ENCODE measurements at regions not wholly inside any gene's neighbourhood (a gene's known extent, or its start where the extent isn't known, plus 50 kb on each side); places are given as distances from the start of the nearest gene placed in this dataset.
A peak's percentile ranks its signal among the peaks of the same experiment; 100 is the strongest.

DNA sequence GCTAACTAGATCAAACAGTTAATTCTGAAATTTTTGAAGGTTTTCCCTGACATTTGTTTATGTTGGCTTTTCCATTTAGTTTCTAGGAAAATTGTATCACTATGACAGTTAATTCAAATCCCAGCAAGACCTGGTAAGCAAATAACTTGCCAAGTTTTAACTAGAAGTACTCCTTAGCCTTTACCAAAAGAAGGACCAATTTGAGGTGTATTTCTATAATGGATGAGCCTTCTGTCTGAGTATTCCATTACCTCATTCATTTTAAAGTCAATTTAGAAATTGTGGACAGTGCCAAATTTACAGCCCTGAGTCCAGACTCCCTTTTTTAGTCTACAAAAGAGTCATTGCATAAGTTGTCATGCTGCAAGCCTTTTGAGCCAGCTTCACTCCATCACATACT, 687.6 kb downstream of the CETN3 start:
- ATAC-seq (replicated peaks in 6 of 8), result no peak
- no peak overlapping the region for H3K27ac ChIP-seq
- in situ Hi-C loops (cut with MboI; ENCODE audit: low pct_unique_long_range_greater_than_20kb in 2 of 9, low sequenced_read_pairs in 9 of 9, unreplicated experiment in 9 of 9), result no loop called here
- H3K4me3 ChIP-seq, result no peak overlapping the region
- no peaks in the 10 kb centered on the region for H3K4me1 ChIP-seq (replicated peaks in 1 of 2)

GRCh38 chr5:89721353-89721752, 688.2 kb downstream of the CETN3 start:
- H3K4me1 ChIP-seq (replicated peaks in 1 of 2), result no peaks in the 10 kb centered on the region
- ATAC-seq (replicated peaks in 6 of 8), result no peak
- 48 to 100% (median 93%) methylated on average over 1 to 2 of the region's 2 CpGs for WGBS, 10 experiments
- in situ Hi-C loops (cut with MboI; ENCODE audit: low pct_unique_long_range_greater_than_20kb in 2 of 9, low sequenced_read_pairs in 9 of 9, unreplicated experiment in 9 of 9), result no loop called here
- no peak overlapping the region for H3K27ac ChIP-seq
- H3K4me3 ChIP-seq, result no peak overlapping the region

GRCh38 chr5:89712134-89712700, 697.3 kb downstream of the CETN3 start:
- H3K4me1 ChIP-seq (replicated peaks in 1 of 2), result no peaks in the 10 kb centered on the region
- 48 to 100% (median 88%) methylated on average over 1 to 3 of the region's 3 CpGs; no CpG with 5 or more reads in 1 of the 10 experiments for WGBS, 10 experiments
- H3K4me3 ChIP-seq, result no peak overlapping the region
- peak in 4 of 8 experiments; percentile 64 to 78 (median 72) for ATAC-seq (replicated peaks in 6 of 8)
- in situ Hi-C loops (cut with MboI; ENCODE audit: low pct_unique_long_range_greater_than_20kb in 2 of 9, low sequenced_read_pairs in 9 of 9, unreplicated experiment in 9 of 9), result no loop called here
- H3K27ac ChIP-seq, result no peak overlapping the region

- in situ Hi-C loops (cut with MboI; ENCODE audit: low pct_unique_long_range_greater_than_20kb in 2 of 9, low sequenced_read_pairs in 9 of 9, unreplicated experiment in 9 of 9), result no loop called here
- 40 to 100% (median 78%) methylated on average over 1 of the region's 1 CpG; no CpG with 5 or more reads in 3 of the 10 experiments for WGBS, 10 experiments
- Histone ChIP-seq H3K4me1 (replicated peaks in 1 of 2) (no peaks in the 10 kb centered on the region), H3K4me3 (no peak overlapping the region), H3K27ac (no peak overlapping the region)
- no peak for ATAC-seq (replicated peaks in 6 of 8)
Measured at GRCh38 chr5:89711526-89711925, 698.0 kb downstream of the CETN3 start.

GRCh38 chr5:89710006-89710405, 699.5 kb downstream of the CETN3 start:
- Histone ChIP-seq H3K27ac (no peak overlapping the region), H3K4me3 (no peak overlapping the region), H3K4me1 (replicated peaks in 1 of 2) (no peaks in the 10 kb centered on the region)
- 0 to 100% (median 100%) methylated on average over 1 of the region's 1 CpG; no CpG with 5 or more reads in 1 of the 10 experiments for WGBS, 10 experiments
- in situ Hi-C loops (cut with MboI; ENCODE audit: low pct_unique_long_range_greater_than_20kb in 2 of 9, low sequenced_read_pairs in 9 of 9, unreplicated experiment in 9 of 9), result no loop called here
- ATAC-seq (replicated peaks in 6 of 8), result peak in 3 of 8 experiments; percentile 70 to 99 (median 72)

- no peak for ATAC-seq (replicated peaks in 6 of 8)
- in situ Hi-C loops (cut with MboI; ENCODE audit: low pct_unique_long_range_greater_than_20kb in 2 of 9, low sequenced_read_pairs in 9 of 9, unreplicated experiment in 9 of 9), result no loop called here
- peaks cover 6 to 11% of the 10 kb centered on the region in 2 donors for H3K4me1 ChIP-seq (replicated peaks in 1 of 2)
- 28 to 100% (median 89%) methylated on average over 1 to 2 of the region's 2 CpGs; no CpG with 5 or more reads in 1 of the 10 experiments for WGBS, 10 experiments
- H3K4me3 ChIP-seq, result no peak overlapping the region
- no peak overlapping the region for H3K27ac ChIP-seq
Measured at GRCh38 chr5:89707891-89708290, 701.7 kb downstream of the CETN3 start.

GRCh38 chr5:89706731-89707130, 702.8 kb downstream of the CETN3 start:
- no peak overlapping the region for H3K27ac ChIP-seq
- in situ Hi-C loops (cut with MboI; ENCODE audit: low pct_unique_long_range_greater_than_20kb in 2 of 9, low sequenced_read_pairs in 9 of 9, unreplicated experiment in 9 of 9), result no loop called here
- 71 to 100% (median 95%) methylated on average over 1 of the region's 1 CpG; no CpG with 5 or more reads in 2 of the 10 experiments for WGBS, 10 experiments

GRCh38 chr5:89703817-89704216, 705.7 kb downstream of the CETN3 start:
- no peak overlapping the region for H3K4me3 ChIP-seq
- peaks cover 6 to 11% of the 10 kb centered on the region in 2 donors for H3K4me1 ChIP-seq (replicated peaks in 1 of 2)
- in situ Hi-C loops (cut with MboI; ENCODE audit: low pct_unique_long_range_greater_than_20kb in 2 of 9, low sequenced_read_pairs in 9 of 9, unreplicated experiment in 9 of 9), result no loop called here
- H3K27ac ChIP-seq, result no peak overlapping the region
- ATAC-seq (replicated peaks in 6 of 8), result peak; percentile 59 to 100 (median 92)

More at GRCh38 chr5:89706731-89707130, 702.8 kb downstream of the CETN3 start:
- H3K4me3 ChIP-seq, result no peak overlapping the region
- peaks cover 6 to 11% of the 10 kb centered on the region in 2 donors for H3K4me1 ChIP-seq (replicated peaks in 1 of 2)
- no peak for ATAC-seq (replicated peaks in 6 of 8)

DNA sequence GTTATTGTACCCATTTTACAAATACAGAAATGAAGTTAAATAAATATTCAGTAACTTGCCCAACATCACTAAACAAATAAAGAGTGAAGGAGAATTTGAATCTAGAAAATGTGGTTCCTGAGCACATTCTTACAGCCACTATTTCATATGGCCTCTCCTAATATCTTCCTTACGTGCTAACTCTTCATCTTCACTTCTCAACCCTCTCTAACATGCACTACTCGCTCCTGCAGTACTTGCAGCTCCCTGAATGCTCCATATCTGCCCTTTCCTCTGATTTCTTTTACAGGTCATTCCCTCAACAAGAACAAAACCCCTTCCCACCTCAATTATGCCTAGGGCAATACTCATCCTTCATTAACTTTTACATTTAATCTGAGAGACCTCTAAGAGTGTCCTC, 711.5 kb downstream of the CETN3 start:
- ATAC-seq (replicated peaks in 6 of 8), result no peak
- no peak overlapping the region for H3K4me3 ChIP-seq
- H3K4me1 ChIP-seq (replicated peaks in 1 of 2), result peaks cover under 1 to 3% of the 10 kb centered on the region in 2 donors
- WGBS, 10 experiments, result 50 to 100% (median 80%) methylated on average over 1 to 2 of the region's 2 CpGs; no CpG with 5 or more reads in 2 of the 10 experiments
- H3K27ac ChIP-seq, result no peak overlapping the region
- in situ Hi-C loops (cut with MboI; ENCODE audit: low pct_unique_long_range_greater_than_20kb in 2 of 9, low sequenced_read_pairs in 9 of 9, unreplicated experiment in 9 of 9), result no loop called here

DNA sequence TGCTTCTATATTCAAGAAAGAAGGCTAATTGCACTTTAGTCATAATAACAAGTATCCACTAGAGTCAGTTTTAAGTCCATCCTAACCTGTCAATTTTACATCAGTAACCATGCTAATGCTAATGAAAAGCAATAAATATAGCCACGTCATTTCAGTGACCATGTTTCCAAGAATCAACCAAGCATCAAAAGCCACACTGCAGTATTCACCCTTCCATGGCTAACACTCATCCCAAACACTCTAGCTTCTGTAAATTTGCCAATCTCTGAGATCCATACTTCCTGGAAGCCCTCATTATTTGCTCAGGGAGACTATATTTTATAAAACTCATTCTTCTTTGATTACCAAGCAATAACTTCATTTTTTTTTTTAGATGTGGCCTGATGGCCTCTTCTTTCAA, 712.0 kb downstream of the CETN3 start:
- 40 to 100% (median 87%) methylated on average over 1 of the region's 1 CpG for WGBS, 10 experiments
- Histone ChIP-seq H3K27ac (no peak overlapping the region), H3K4me1 (replicated peaks in 1 of 2) (peaks cover 0 to 3% of the 10 kb centered on the region in 2 donors), H3K4me3 (no peak overlapping the region)
- no peak for ATAC-seq (replicated peaks in 6 of 8)
- in situ Hi-C loops (cut with MboI; ENCODE audit: low pct_unique_long_range_greater_than_20kb in 2 of 9, low sequenced_read_pairs in 9 of 9, unreplicated experiment in 9 of 9), result no loop called here

DNA sequence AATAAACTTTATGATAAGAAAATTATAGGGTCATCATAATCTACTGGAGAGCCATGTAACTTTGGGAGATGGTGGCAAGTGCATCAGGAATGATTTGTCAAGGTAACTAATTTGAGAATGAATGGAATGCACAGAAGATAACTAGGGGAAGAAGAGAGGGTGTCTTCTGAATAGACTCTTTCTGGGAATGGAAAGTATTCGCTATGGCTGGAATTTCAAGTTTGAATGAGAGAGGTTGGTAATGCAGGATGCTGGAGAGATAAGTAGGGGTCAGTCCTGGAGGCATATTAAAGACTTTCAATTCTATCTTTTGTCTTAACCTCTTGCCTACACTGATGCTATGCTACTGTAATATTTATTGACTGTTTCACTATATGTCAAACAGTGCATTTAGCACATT, 714.2 kb downstream of the CETN3 start:
- no peak overlapping the region for H3K4me3 ChIP-seq
- H3K4me1 ChIP-seq (replicated peaks in 1 of 2), result peaks cover 0 to 3% of the 10 kb centered on the region in 2 donors
- no peak overlapping the region for H3K27ac ChIP-seq
- WGBS, 10 experiments, result 17 to 100% (median 86%) methylated on average over 1 of the region's 1 CpG; no CpG with 5 or more reads in 1 of the 10 experiments
- in situ Hi-C loops (cut with MboI; ENCODE audit: low pct_unique_long_range_greater_than_20kb in 2 of 9, low sequenced_read_pairs in 9 of 9, unreplicated experiment in 9 of 9), result no loop called here
- ATAC-seq (replicated peaks in 6 of 8), result peak in 1 of 8 experiments; percentile 36

- H3K4me1 ChIP-seq (replicated peaks in 1 of 2), result peaks cover 0 to 3% of the 10 kb centered on the region in 2 donors
- peak in 3 of 8 experiments; percentile 58 to 82 (median 60) for ATAC-seq (replicated peaks in 6 of 8)
- no peak overlapping the region for H3K4me3 ChIP-seq
- 3 to 84% (median 68%) methylated on average over 1 to 3 of the region's 3 CpGs for WGBS, 10 experiments
- H3K27ac ChIP-seq, result no peak overlapping the region
- in situ Hi-C loops (cut with MboI; ENCODE audit: low pct_unique_long_range_greater_than_20kb in 2 of 9, low sequenced_read_pairs in 9 of 9, unreplicated experiment in 9 of 9), result no loop called here
Measured at GRCh38 chr5:89694026-89694550, 715.5 kb downstream of the CETN3 start.

GRCh38 chr5:89690331-89690730, 719.2 kb downstream of the CETN3 start:
- Histone ChIP-seq H3K27ac (no peak overlapping the region), H3K4me1 (replicated peaks in 1 of 2) (peaks cover 0 to 3% of the 10 kb centered on the region in 2 donors), H3K4me3 (no peak overlapping the region)
- WGBS, 10 experiments, result 25 to 100% (median 86%) methylated on average over 1 of the region's 1 CpG
- in situ Hi-C loops (cut with MboI; ENCODE audit: low pct_unique_long_range_greater_than_20kb in 2 of 9, low sequenced_read_pairs in 9 of 9, unreplicated experiment in 9 of 9), result no loop called here
- ATAC-seq (replicated peaks in 6 of 8), result no peak
